Lower lobe of right lung (tissue), 2 donors: ENCODE measurements at regions not wholly inside any gene's neighbourhood (a gene's known extent, or its start where the extent isn't known, plus 50 kb on each side); places are given as distances from the start of the nearest gene placed in this dataset.

ENCODE experiments used
- ATAC-seq, 2 donors: fragments of 200-7000 bp; cut with Tn5 transposase; one replicate each; pipeline ENCODE4 v1.9.1; 2020 to 2022; ENCODE audit warnings: mild to moderate bottlenecking in 2 of 2, moderate library complexity in 2 of 2
- DNase-seq: peaks from one replicate; pipeline ENCODE4 v3.0.0-alpha.2; 2020
- H3K27ac ChIP-seq: fragments of 200-600 bp; one replicate; pipeline ENCODE4 v1.8.0; 2022
- H3K27me3 ChIP-seq: fragments of 200-600 bp; one replicate; pipeline ENCODE4 v1.8.0; 2022; ENCODE audit warnings: low read depth
- H3K36me3 ChIP-seq: fragments of 200-600 bp; one replicate; pipeline ENCODE4 v1.8.0; 2022; ENCODE audit warnings: mild to moderate bottlenecking
- H3K4me1 ChIP-seq: fragments of 200-600 bp; one replicate; pipeline ENCODE4 v1.8.0; 2022
- H3K4me3 ChIP-seq: fragments of 200-600 bp; one replicate; pipeline ENCODE4 v1.8.0; 2022; ENCODE audit warnings: mild to moderate bottlenecking
- H3K9me3 ChIP-seq: fragments of 200-600 bp; one replicate; pipeline ENCODE4 v1.8.0; 2022
- CTCF ChIP-seq: fragments of 200-600 bp; IDR thresholded peaks from one replicate; pipeline ENCODE4 v1.8.0; 2022; ENCODE audit warnings: antibody characterized with exemption, mild to moderate bottlenecking
- intact Hi-C: fragments of 100-400 bp; cut with DNase I; formaldehyde crosslinking; loops from one replicate; pipeline ENCODE4 v1.11.0; 2022
- donor health status: DM: no; HTN: yes; CAD: no; lungs with severe emphysema.

DNA sequence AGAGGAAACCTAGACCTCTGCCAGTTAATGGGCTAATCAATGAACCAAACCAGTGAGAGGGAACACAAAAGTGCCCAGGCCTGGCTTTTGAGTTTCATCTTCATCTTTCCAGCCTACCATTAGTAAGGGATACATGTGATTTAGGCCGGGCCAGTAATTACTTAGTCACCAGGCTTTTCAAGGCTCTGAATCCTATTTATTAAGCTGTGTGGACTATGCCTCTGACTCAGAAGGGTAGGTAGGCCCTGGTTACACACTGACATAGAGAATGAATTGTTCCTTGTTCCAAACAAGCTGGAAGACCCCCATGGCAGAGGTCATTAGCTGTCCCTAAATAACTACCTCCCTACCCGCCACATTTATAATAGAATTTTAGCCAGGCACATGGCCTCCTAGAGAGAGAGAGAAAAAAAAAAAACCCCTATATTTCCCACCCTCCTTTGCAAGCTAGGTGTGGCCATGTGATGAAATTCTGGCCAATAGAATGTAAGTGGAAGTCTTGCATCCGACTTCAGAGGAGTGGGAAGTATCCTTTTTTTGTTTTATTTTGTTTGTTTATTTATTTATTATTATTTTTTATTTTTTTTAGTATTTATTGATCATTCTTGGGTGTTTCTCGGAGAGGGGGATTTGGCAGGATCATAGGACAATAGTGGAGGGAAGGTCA is 112.3 kb upstream of the BCOR start:
- no peak overlapping the region for H3K27ac ChIP-seq
- no peaks in the 10 kb centered on the region for H3K27me3 ChIP-seq
- ATAC-seq (peak in 1 of 2 donors; percentile 72), DNase-seq (no peak)
- no peaks in the 10 kb centered on the region for H3K9me3 ChIP-seq
- H3K36me3 ChIP-seq, result no peaks in the 10 kb centered on the region
- no peak overlapping the region for H3K4me3 ChIP-seq
- no peak for TF ChIP-seq CTCF
- H3K4me1 ChIP-seq, result no peaks in the 10 kb centered on the region
- intact Hi-C loops, result no loop called here

- intact Hi-C loops, result no loop called here
- H3K36me3 ChIP-seq, result no peaks in the 10 kb centered on the region
- no peak overlapping the region for H3K4me3 ChIP-seq
- H3K27ac ChIP-seq, result no peak overlapping the region
- no peak for TF ChIP-seq CTCF
- no peaks in the 10 kb centered on the region for H3K27me3 ChIP-seq
- DNase-seq, result no peak
- no peak for ATAC-seq
- no peaks in the 10 kb centered on the region for H3K9me3 ChIP-seq
- H3K4me1 ChIP-seq, result no peaks in the 10 kb centered on the region
These were observed 109.9 kb upstream of the BCOR start for GRCh38 chrX:40207626-40208025.

DNA sequence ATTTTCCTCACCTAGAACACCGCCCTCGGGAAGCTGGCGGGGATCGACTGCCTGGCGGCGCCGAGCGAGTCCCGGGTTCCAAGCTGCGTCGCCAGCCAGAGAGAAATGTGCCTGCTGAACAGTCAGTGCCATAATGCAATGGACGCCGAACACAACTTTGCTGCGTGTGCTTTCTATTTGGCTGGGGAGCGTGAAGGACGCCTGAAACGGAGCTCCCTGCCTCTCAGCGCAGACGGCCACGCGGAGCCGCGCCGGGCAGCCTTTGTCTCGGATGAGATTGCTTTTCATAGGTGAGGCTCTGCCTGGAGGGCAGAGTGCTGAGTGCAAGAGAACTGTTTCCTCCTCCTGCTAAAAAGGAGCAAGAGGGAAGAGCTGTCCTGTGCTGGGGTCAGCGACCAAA is 107.7 kb upstream of the BCOR start:
- ATAC-seq (no peak), DNase-seq (no peak)
- no peak for TF ChIP-seq CTCF
- intact Hi-C loops, result no loop called here
- Histone ChIP-seq H3K27me3 (no peaks in the 10 kb centered on the region), H3K4me3 (peak overlapping the region; percentile 21), H3K36me3 (no peaks in the 10 kb centered on the region), H3K4me1 (no peaks in the 10 kb centered on the region), H3K9me3 (no peaks in the 10 kb centered on the region), H3K27ac (no peak overlapping the region)

- H3K4me3 ChIP-seq, result no peak overlapping the region
- no peaks in the 10 kb centered on the region for H3K36me3 ChIP-seq
- no peaks in the 10 kb centered on the region for H3K4me1 ChIP-seq
- no peak overlapping the region for H3K27ac ChIP-seq
- no peaks in the 10 kb centered on the region for H3K27me3 ChIP-seq
- TF ChIP-seq CTCF, result no peak
- intact Hi-C loops, result no loop called here
- no peak for ATAC-seq
- no peak for DNase-seq
- H3K9me3 ChIP-seq, result no peaks in the 10 kb centered on the region
These were observed 104.7 kb upstream of the BCOR start for GRCh38 chrX:40202456-40202855.

- no peak for TF ChIP-seq CTCF
- Histone ChIP-seq H3K4me1 (no peaks in the 10 kb centered on the region), H3K27ac (no peak overlapping the region), H3K9me3 (no peaks in the 10 kb centered on the region), H3K27me3 (no peaks in the 10 kb centered on the region), H3K4me3 (no peak overlapping the region), H3K36me3 (no peaks in the 10 kb centered on the region)
- DNase-seq (no peak), ATAC-seq (peak in 1 of 2 donors; percentile 23)
- intact Hi-C loops, result no loop called here
These were observed 103.6 kb upstream of the BCOR start for GRCh38 chrX:40201329-40201885.
